RWPE1 (cell line): ENCODE measurements at regions not wholly inside any gene's neighbourhood (a gene's known extent, or its start where the extent isn't known, plus 50 kb on each side); places are given as distances from the start of the nearest gene placed in this dataset.

Source experiments
- CTCF ChIA-PET: fragments of 350-600 bp; sonication (Branson Sonifier 250); formaldehyde crosslinking; extraction: SDS; loops from one replicate; lab custom pipeline; 2021; lab: Yijun Ruan, JAX
- POLR2A ChIA-PET: fragments of 400-600 bp; formaldehyde crosslinking; extraction: SDS; loops from one replicate; lab custom pipeline; 2020; ENCODE audit warnings: antibody characterized with exemption; ENCODE audit not compliant: low non-redundant PET; lab: Yijun Ruan, JAX
- DNase-seq: peaks from one replicate; pipeline ENCODE4 v3.0.0; 2012; ENCODE audit warnings: low spot score
- H3K27ac ChIP-seq: fragments of 450-650 bp; 2 replicates; pipeline ENCODE4 v1.5.1; 2017
- CTCF ChIP-seq: fragments of 450-650 bp; conservative IDR thresholded peaks from 2 replicates; pipeline ENCODE4 v1.5.1; 2017; ENCODE audit warnings: low read depth, mild to moderate bottlenecking

- no peak overlapping the region for H3K27ac ChIP-seq
- peak; percentile 37 for DNase-seq
- ChIA-PET POLR2A (no interaction called here), CTCF (interaction anchor here (1.0 kb wide), 1 partner anchor 11 kb away, joined by 3 read pairs; no protein-coding TSS in a partner anchor)
- TF ChIP-seq CTCF = no peak
Observed at GRCh38 chr10:23514321-23514720, 75.4 kb downstream of the OTUD1 start.

DNA sequence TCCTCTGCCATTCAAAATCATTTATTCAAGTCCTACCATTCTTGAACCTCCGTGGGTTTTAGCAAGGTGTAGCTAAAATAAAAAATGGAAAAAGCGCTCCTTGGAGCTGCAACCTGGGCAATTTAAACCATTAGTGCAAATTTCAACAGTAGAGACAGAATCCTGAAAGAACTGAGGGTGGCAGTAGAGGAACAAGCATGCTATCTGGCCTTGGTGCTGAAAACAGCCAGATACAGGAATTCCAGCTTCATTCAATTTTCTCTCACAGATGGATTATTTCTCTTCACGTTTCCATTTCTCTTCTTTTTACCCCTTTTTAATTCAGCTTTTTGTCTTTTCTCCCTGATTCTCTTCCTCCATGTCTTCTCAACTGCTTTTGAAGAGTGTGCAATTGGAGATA lies 77.7 kb downstream of the OTUD1 start:
- DNase-seq = peak; percentile 31
- POLR2A ChIA-PET = no interaction called here
- no peak overlapping the region for H3K27ac ChIP-seq
- peak; percentile 65 for TF ChIP-seq CTCF
- CTCF ChIA-PET = interaction anchor here (0.5 to 1.6 kb wide), 4 partner anchors 12 to 361 kb away, joined by 3 to 5 read pairs (median 4); no protein-coding TSS in a partner anchor

DNA sequence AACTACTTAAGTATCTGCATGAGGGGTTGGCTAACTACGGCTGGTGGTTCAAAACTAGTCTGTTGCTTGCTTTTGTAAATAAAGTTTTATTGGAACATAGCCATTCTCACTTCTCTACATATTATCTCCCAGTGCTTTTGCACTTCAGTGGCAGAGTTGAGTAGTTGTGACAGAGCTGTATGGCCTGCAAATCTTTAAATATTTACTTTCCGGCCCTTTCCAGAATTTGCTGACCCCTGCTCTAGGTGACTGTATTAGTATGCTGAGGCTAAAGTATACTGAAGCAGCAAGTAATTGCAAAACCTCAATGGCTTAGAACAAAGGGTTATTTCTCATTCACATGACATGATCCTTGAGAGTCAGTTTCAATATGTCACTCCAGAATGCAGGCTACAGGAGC lies 78.3 kb downstream of the OTUD1 start:
- no peak overlapping the region for H3K27ac ChIP-seq
- TF ChIP-seq CTCF = no peak
- DNase-seq = no peak
- ChIA-PET POLR2A (no interaction called here), CTCF (interaction anchor here (0.7 to 1.1 kb wide), 2 partner anchors 11 to 361 kb away, joined by 4 read pairs; no protein-coding TSS in a partner anchor)

GRCh38 chr10:23521735-23522134 lies 82.9 kb downstream of the OTUD1 start:
- CTCF ChIA-PET = interaction anchor here (1.7 kb wide), 1 partner anchor 207 kb away, joined by 8 read pairs; no protein-coding TSS in a partner anchor
- TF ChIP-seq CTCF = no peak
- no peak for DNase-seq
- POLR2A ChIA-PET = no interaction called here
- H3K27ac ChIP-seq = no peak overlapping the region

GRCh38 chr10:23522345-23522744 lies 83.5 kb downstream of the OTUD1 start:
- no peak for TF ChIP-seq CTCF
- H3K27ac ChIP-seq = no peak overlapping the region
- ChIA-PET POLR2A (no interaction called here), CTCF (interaction anchor here (0.7 to 1.7 kb wide), 2 partner anchors 208 to 474 kb away, joined by 4 to 8 read pairs; no protein-coding TSS in a partner anchor)
- DNase-seq = no peak

DNA sequence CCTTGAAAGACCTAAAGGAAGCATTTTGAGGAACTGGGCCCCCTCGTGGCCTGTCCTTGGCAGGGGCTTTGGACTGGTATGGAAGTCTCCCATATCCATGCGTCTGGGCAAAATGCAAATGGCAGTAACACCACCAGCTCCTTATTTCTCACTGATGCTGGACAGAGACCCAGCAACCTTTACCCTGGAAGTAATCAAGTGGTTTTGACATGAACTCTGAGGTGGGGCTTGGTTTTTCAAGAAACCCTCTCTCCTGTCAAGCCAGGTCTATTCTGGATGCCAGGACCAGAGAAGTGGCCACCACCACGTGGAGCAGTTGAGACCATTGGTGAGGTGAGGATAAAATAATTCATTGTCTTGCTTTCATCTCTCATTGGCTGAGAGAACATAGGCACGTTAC lies 84.4 kb downstream of the OTUD1 start:
- ChIA-PET CTCF (no interaction called here), POLR2A (no interaction called here)
- no peak for TF ChIP-seq CTCF
- no peak overlapping the region for H3K27ac ChIP-seq
- DNase-seq = no peak
